Cardiac muscle cell (in vitro differentiated cells and primary cell): ENCODE measurements at regions not wholly inside any gene's neighbourhood (a gene's known extent, or its start where the extent isn't known, plus 50 kb on each side); places are given as distances from the start of the nearest gene placed in this dataset.
A peak's percentile ranks its signal among the peaks of the same experiment; 100 is the strongest.

ENCODE experiments used
- DNase-seq, 2 donors: peaks; one replicate each; pipeline versions ENCODE4 v3.0.0 to v3.0.0-alpha.2; 2010 to 2017; ENCODE audit warnings: low read depth in 1 of 2, low spot score in 1 of 2
- H3K27ac ChIP-seq: fragments of 200-600 bp; sonication (generic); 2 replicates; pipeline ENCODE4 v1.5.1; 2016
- H3K27me3 ChIP-seq: fragments of 200-600 bp; sonication (generic); 2 replicates; pipeline ENCODE4 v1.6.0; 2016; ENCODE audit warnings: control low read depth
- H3K36me3 ChIP-seq: fragments of 200-600 bp; sonication (generic); 2 replicates; pipeline ENCODE4 v1.5.1; 2016; ENCODE audit warnings: control low read depth
- H3K4me1 ChIP-seq: fragments of 200-600 bp; sonication (generic); 2 replicates; pipeline ENCODE4 v1.8.1; 2017; ENCODE audit warnings: low read depth, mild to moderate bottlenecking, mixed run types
- H3K4me3 ChIP-seq: fragments of 200-600 bp; sonication (generic); 2 replicates; pipeline ENCODE4 v1.5.1; 2016; ENCODE audit warnings: mild to moderate bottlenecking
- H3K9me3 ChIP-seq: fragments of 200-600 bp; sonication (generic); 2 replicates; pipeline ENCODE4 v1.5.1; 2017; ENCODE audit warnings: low read depth, mild to moderate bottlenecking, control low read depth
- CTCF ChIP-seq: IDR thresholded peaks from 2 replicates; pipeline ENCODE4 v1.5.1; 2012; ENCODE audit warnings: low read depth, mild to moderate bottlenecking, low read length

DNA sequence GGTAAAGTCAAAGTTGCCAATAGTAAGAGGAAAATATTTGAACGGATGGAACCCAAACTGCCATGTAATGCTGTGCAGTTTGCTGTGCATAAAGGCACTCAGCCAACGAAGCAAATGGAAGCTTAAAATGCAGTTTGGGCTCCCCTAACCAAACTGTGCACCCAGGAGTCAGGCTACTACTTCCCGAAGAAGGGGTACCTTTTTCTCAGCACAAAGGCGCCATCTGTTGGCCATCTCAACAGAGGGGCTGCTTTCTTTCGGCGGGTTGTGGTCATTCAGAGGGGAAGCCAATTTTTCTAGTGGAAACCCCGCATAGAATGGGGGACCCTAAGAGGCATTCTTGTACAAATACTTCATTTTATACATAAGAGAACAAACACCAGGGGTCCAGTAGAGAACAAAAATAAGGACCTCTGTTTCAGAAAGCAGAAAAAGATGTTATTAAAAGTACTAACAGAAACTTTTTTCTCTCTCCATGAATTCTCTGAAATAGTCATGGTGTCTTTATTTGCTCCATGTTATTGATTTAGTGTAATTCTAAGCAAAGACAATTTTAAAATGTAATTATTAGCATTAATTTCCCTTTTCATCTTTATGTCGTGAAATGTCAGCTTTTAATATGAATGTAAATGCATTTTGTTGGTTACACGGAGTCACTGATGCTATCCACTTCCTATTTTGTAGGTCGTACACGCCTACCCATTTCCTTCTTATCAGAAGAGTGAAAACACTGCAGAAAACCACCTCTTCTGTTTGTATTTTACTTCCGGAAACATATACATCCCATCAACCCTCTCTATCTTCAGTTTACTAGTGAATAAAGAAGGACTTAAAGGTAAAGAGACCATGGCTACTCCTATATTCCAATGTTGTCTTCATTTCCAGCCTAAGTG is 453.3 kb downstream of the KCNJ2 start:
- Histone ChIP-seq H3K36me3 (no peaks in the 10 kb centered on the region), H3K4me3 (no peak overlapping the region), H3K27me3 (no peaks in the 10 kb centered on the region), H3K9me3 (no peaks in the 10 kb centered on the region), H3K4me1 (no peaks in the 10 kb centered on the region), H3K27ac (no peak overlapping the region)
- TF ChIP-seq CTCF = peak; percentile 65
- peak; percentile 46 to 47 for DNase-seq

- no peak for TF ChIP-seq CTCF
- Histone ChIP-seq H3K27me3 (no peaks in the 10 kb centered on the region), H3K27ac (no peak overlapping the region), H3K4me1 (no peaks in the 10 kb centered on the region), H3K9me3 (no peaks in the 10 kb centered on the region), H3K36me3 (no peaks in the 10 kb centered on the region), H3K4me3 (no peak overlapping the region)
- DNase-seq = no peak
Observed at GRCh38 chr17:70624211-70624610, 454.9 kb downstream of the KCNJ2 start.

DNA sequence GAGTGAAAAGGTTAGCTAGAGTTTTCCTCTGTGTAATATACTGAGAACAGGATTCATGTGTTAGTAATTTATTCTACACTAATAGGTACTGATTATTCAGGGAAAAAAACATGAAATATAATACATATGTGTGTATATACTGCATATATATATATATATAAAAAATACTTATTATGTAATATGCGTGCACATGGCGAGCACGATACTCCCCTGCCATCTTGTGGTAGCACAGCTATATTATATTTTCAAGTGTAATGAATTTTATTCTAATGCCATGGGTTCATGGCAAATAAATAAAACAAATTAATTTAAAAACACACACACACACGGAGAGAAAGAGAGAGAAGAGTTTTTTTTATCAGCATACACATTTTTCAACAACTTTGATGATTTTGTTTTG is 460.6 kb downstream of the KCNJ2 start:
- no peak overlapping the region for H3K4me3 ChIP-seq
- no peaks in the 10 kb centered on the region for H3K9me3 ChIP-seq
- peak in 1 of 2 donors; percentile 14 for DNase-seq
- H3K4me1 ChIP-seq = no peaks in the 10 kb centered on the region
- H3K27ac ChIP-seq = no peak overlapping the region
- peak; percentile 21 for TF ChIP-seq CTCF
- H3K27me3 ChIP-seq = no peaks in the 10 kb centered on the region
- H3K36me3 ChIP-seq = no peaks in the 10 kb centered on the region

- Histone ChIP-seq H3K36me3 (no peaks in the 10 kb centered on the region), H3K4me1 (no peaks in the 10 kb centered on the region), H3K4me3 (no peak overlapping the region), H3K9me3 (no peaks in the 10 kb centered on the region), H3K27ac (no peak overlapping the region), H3K27me3 (no peaks in the 10 kb centered on the region)
- peak; percentile 58 to 63 for DNase-seq
- TF ChIP-seq CTCF = peak; percentile 68
Observed at GRCh38 chr17:70636517-70637133, 467.3 kb downstream of the KCNJ2 start.

DNA sequence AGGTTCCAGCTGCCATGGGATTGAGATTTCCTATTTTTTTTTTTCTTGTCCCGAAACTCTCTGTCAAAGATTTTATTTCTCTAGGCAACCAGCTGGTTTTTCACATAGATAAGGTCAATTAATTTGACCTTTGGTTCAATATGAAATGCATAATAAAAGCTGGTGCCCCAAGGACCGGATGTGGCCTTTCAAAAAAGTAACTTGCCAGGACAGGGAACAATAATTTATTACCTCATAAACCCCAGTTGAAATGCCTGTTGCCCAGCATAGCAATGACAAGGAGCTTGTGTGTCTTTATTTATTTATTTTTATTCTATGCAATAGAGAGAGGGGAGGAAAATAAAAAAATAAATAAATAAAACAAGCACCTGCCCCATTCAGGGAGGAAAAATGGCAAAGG is 472.7 kb downstream of the KCNJ2 start:
- no peak overlapping the region for H3K4me3 ChIP-seq
- DNase-seq = no peak
- no peaks in the 10 kb centered on the region for H3K9me3 ChIP-seq
- no peaks in the 10 kb centered on the region for H3K4me1 ChIP-seq
- H3K27ac ChIP-seq = no peak overlapping the region
- TF ChIP-seq CTCF = no peak
- H3K27me3 ChIP-seq = no peaks in the 10 kb centered on the region
- H3K36me3 ChIP-seq = no peaks in the 10 kb centered on the region
